ENCODE measurements at regions not wholly inside any gene's neighbourhood (a gene's known extent, or its start where the extent isn't known, plus 50 kb on each side); places are given as distances from the start of the nearest gene placed in this dataset.

DNA sequence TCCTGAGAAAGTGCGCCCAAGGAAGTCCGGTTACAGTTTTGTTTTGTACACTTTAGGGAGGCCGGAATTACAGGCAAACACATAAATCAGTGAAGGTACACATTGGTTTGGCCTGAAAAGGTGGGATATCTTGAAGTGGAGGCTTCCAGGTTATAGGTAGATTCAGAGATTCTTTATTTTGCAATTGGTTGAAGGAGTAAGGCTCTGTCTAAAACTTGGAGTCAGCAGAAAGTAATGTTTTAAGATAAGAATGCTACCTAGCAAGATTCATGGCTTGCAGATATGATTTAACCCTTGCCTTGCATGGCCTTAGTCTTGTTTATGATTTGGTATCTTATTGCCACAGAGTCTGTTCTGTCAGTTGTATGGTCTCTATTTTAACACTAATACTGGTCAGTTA is 165.9 kb upstream of the NDUFV2 start:
- TF ChIP-seq CTCF (IDR thresholded peaks at IDR 0.05): no peak
- DNase-seq (ENCODE audit: low spot score) (no peak), ATAC-seq (ENCODE audit: low FRiP score) (no peak)

GRCh38 chr18:8937160-8938094 is 165.1 kb upstream of the NDUFV2 start:
- no peak for TF ChIP-seq CTCF (IDR thresholded peaks at IDR 0.05)

DNA sequence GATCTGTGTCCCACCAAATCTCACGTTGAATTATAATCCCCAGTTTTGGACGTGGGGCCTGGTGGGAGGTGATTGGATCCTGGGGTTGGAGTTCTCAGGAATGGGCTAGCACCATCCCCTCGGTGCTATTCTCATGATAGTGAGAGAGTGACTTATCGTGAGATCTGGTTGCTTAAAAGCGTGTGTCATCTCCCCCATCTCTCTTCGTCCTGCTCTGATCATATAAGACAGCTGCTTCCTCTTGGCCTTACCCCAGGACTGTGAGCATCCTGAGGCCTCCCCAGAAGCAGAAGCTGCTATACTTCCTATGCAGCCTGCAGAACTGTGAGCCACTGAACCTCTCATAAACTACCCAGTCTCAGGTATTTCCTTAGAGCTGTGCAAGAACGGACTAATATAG is 163.7 kb upstream of the NDUFV2 start:
- no peak for TF ChIP-seq CTCF (IDR thresholded peaks at IDR 0.05)
- ATAC-seq (ENCODE audit: low FRiP score) (no peak), DNase-seq (ENCODE audit: low spot score) (no peak)

More at GRCh38 chr18:8937160-8938094, 165.1 kb upstream of the NDUFV2 start:
- ATAC-seq (ENCODE audit: low FRiP score) (no peak), DNase-seq (ENCODE audit: low spot score) (no peak)

GRCh38 chr18:8942021-8942908 is 160.2 kb upstream of the NDUFV2 start:
- TF ChIP-seq CTCF (IDR thresholded peaks at IDR 0.05): no peak
- ATAC-seq (ENCODE audit: low FRiP score): no peak
- DNase-seq (ENCODE audit: low spot score): no peak

- DNase-seq (ENCODE audit: low spot score): no peak
- TF ChIP-seq CTCF (IDR thresholded peaks at IDR 0.05): no peak
- ATAC-seq (ENCODE audit: low FRiP score): no peak
These were observed 159.5 kb upstream of the NDUFV2 start for GRCh38 chr18:8942909-8943545.

- ATAC-seq (ENCODE audit: low FRiP score): no peak
- no peak for DNase-seq (ENCODE audit: low spot score)
- no peak for TF ChIP-seq CTCF (IDR thresholded peaks at IDR 0.05)
These were observed 158.3 kb upstream of the NDUFV2 start for GRCh38 chr18:8943900-8944870.
